SK-N-MC (cell line): ENCODE measurements at regions not wholly inside any gene's neighbourhood (a gene's known extent, or its start where the extent isn't known, plus 50 kb on each side); places are given as distances from the start of the nearest gene placed in this dataset.

Experiments used
- EZH2 ChIP-seq: fragments of 200-600 bp; sonication (generic); IDR thresholded peaks from one replicate; pipeline ENCODE4 v1.6.1; 2017; ENCODE audit warnings: antibody characterized with exemption
- POLR2AphosphoS5 ChIP-seq: IDR thresholded peaks from 2 replicates; pipeline ENCODE4 v1.6.1; 2012; ENCODE audit warnings: mild to moderate bottlenecking, low read depth, low read length, borderline replicate concordance

DNA sequence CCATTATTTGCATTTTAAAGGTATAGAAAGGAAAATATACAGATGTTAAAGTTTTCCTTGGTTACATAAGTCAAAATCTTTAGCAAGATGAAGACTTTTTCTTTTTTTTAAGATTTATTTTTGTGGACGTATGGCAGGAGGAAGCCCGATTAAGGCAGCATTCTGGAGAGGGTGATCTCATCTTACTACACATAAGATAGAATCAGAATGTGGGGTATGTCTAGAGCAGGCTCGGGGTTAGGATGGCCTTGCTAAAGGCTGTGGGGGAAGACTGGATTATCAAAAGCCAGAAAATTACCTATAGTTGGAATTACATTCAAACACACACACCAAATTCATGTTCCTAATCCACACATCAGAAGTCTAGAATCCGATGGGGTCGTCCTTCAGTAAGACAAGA is 79.6 kb upstream of the OTOGL start:
- TF ChIP-seq POLR2AphosphoS5, result no peak
- no peak for TF ChIP-seq EZH2
